MCF 10A (cell line): ENCODE measurements at regions not wholly inside any gene's neighbourhood (a gene's known extent, or its start where the extent isn't known, plus 50 kb on each side); places are given as distances from the start of the nearest gene placed in this dataset.

Source experiments
- BruUV-seq: library from RNA; stranded (reverse); fragments of 400-500 nt; replicated peaks from 2 replicates; lab custom pipeline; 2021; lab: Mats Ljungman, UMichigan
- CTCF ChIA-PET: fragments of 300-600 bp; sonication (Branson Sonifier 250); formaldehyde crosslinking; extraction: SDS; loops from one replicate; lab custom pipeline; 2021; ENCODE audit warnings: antibody characterized with exemption, inconsistent platforms; lab: Yijun Ruan, JAX
- POLR2A ChIA-PET: fragments of 300-600, 350-650 bp; sonication (Branson Sonifier 250); formaldehyde crosslinking; extraction: SDS; loops from one replicate; lab custom pipeline; 2020; ENCODE audit warnings: antibody characterized with exemption, inconsistent platforms; lab: Yijun Ruan, JAX
- DNase-seq: peaks from one replicate; pipeline ENCODE4 v3.0.0-alpha.2; 2018; ENCODE audit not compliant: unreplicated experiment
- H3K27ac Mint-ChIP-seq: one replicate; pipeline ENCODE4 v1.8.0; 2022; ENCODE audit warnings: mild to moderate bottlenecking, low read depth, mixed read lengths; ENCODE audit not compliant: unreplicated experiment
- H3K27me3 Mint-ChIP-seq: one replicate; pipeline ENCODE4 v1.8.0; 2022; ENCODE audit warnings: mixed read lengths; ENCODE audit not compliant: insufficient read depth, unreplicated experiment
- H3K36me3 Mint-ChIP-seq: one replicate; pipeline ENCODE4 v1.8.0; 2022; ENCODE audit warnings: mild to moderate bottlenecking, moderate library complexity, mixed read lengths; ENCODE audit not compliant: insufficient read depth, unreplicated experiment
- H3K4me1 Mint-ChIP-seq: one replicate; pipeline ENCODE4 v1.8.0; 2022; ENCODE audit warnings: mixed read lengths; ENCODE audit not compliant: insufficient read depth, unreplicated experiment
- H3K4me3 Mint-ChIP-seq: one replicate; pipeline ENCODE4 v1.8.0; 2022; ENCODE audit warnings: mild to moderate bottlenecking, moderate library complexity, mixed read lengths; ENCODE audit not compliant: unreplicated experiment
- H3K9me3 Mint-ChIP-seq: one replicate; pipeline ENCODE4 v1.8.0; 2022; ENCODE audit warnings: mixed read lengths; ENCODE audit not compliant: unreplicated experiment
- CTCF ChIP-seq: fragments of 200-600 bp; IDR thresholded peaks from one replicate; pipeline ENCODE4 v1.8.0; 2022; ENCODE audit warnings: antibody characterized with exemption, mild to moderate bottlenecking; ENCODE audit not compliant: unreplicated experiment
- intact Hi-C: fragments of 100-400 bp; cut with micrococcal nuclease; formaldehyde crosslinking; loops from 2 replicates; pipeline ENCODE4 v1.14.1; 2022

DNA sequence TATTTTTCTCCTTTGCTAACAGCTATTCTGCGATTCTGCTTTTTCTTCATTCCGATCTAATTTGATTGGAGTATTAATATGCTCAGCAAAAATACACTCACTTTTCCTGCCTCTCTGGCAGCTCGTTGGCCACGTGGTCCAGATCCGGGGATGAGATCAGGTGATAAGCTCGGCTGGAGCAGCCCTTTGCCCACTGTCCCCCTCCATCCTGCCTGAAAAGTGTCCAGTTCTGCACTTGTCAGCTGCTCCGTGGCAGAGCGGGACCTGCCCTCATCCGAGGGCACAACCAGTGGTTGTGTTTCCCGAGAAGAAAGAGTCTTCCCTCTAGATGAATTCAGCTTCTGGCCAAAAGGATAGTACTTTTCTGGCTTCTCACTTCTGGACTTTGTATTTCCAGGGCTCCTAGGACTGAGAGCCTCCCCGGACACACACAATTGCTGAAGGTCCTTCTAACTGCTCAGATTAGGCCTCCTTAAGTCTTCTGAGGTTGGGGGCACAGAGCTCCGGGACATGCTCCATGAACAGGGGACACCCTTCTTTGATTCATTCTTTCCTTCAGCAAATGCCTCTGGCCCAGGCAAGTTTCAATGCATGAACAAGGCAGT is 103.9 kb upstream of the ALDH1A3 start:
- Mint-ChIP-seq H3K27ac (no peak overlapping the region), H3K27me3 (no peaks in the 10 kb centered on the region), H3K36me3 (no peaks in the 10 kb centered on the region), H3K4me1 (no peaks in the 10 kb centered on the region), H3K9me3 (no peaks in the 10 kb centered on the region), H3K4me3 (no peak overlapping the region)
- TF ChIP-seq CTCF, result no peak
- ChIA-PET CTCF (no interaction called here), POLR2A (interaction anchor here (0.7 kb wide), 1 partner anchor 9 kb away, joined by 3 read pairs; no protein-coding TSS in a partner anchor)
- BruUV-seq, result no TSS peak
- DNase-seq, result no peak
- intact Hi-C loops, result no loop called here

DNA sequence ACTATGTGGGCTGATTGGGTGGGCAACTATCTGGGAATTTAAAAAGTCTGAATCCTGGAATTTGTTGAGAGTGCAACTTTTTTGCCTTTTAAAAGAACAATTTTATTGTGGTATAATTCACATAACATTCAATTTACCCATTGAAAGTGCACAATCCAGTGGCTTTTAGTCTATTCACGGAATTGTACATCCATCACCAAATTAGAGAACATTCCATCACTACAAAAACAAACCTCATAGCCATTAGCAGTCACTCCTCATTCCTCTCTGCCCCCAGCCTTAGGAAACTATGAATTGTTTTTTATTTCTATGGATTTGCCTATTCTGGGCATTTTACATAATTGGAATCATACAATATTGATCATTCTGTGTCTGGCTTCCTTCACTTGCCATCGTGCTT is 101.8 kb upstream of the ALDH1A3 start:
- CTCF ChIA-PET, result no interaction called here
- no TSS peak for BruUV-seq
- intact Hi-C loops, result no loop called here
- Mint-ChIP-seq H3K27ac (no peak overlapping the region), H3K4me3 (no peak overlapping the region), H3K27me3 (no peaks in the 10 kb centered on the region), H3K36me3 (no peaks in the 10 kb centered on the region), H3K4me1 (no peaks in the 10 kb centered on the region), H3K9me3 (no peaks in the 10 kb centered on the region)
- POLR2A ChIA-PET, result no interaction called here
- TF ChIP-seq CTCF, result no peak
- DNase-seq, result no peak

GRCh38 chr15:100778831-100779288 is 100.8 kb upstream of the ALDH1A3 start:
- Mint-ChIP-seq H3K4me1 (no peaks in the 10 kb centered on the region), H3K27me3 (no peaks in the 10 kb centered on the region), H3K27ac (no peak overlapping the region), H3K9me3 (no peaks in the 10 kb centered on the region), H3K36me3 (no peaks in the 10 kb centered on the region), H3K4me3 (no peak overlapping the region)
- TF ChIP-seq CTCF, result no peak
- CTCF ChIA-PET, result no interaction called here
- BruUV-seq, result no TSS peak
- intact Hi-C loops, result no loop called here
- no peak for DNase-seq
- POLR2A ChIA-PET, result no interaction called here

DNA sequence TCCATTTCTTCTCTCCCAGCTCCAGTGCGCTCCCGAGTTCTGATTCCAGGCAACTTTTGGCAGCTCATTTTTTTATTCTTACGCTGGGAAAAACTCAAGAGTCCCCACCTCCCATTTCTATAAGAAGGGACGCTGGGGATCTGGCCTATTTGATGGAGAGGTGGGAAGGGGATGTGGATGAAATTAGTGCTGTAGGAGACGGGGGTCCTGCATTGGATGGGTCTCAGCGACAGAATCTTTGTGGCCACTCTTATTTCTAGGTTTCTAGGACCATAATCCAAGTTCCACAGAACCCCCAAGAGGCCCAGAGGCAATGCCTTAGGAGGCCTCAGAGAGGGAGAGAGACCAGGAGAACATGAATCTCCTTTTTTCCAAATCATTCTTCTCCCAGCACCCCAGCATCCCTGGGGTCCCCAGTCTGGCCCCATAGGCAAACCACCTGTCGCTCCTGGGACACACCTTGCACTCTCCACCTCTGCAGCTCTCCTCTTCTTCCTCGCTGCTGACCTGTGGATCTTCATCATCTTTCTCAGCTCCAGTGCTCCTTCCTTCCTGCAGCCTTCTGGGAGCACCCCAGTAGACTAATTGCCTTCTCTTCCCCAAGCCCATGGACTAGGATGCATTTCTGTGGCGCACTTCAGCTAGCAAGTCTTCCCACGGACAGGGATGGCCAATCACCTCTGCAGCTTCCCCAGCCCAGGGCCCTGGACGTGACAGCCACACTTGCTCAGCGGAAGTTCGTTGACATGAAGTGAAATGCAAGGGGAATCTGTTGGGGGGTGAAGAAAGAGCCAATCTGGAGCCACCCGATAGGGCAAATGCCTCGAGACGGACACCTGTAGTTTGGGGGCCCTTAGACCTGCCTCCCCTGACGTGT is 100.1 kb upstream of the ALDH1A3 start:
- Mint-ChIP-seq H3K36me3 (no peaks in the 10 kb centered on the region), H3K27ac (no peak overlapping the region), H3K4me3 (no peak overlapping the region), H3K4me1 (no peaks in the 10 kb centered on the region), H3K27me3 (no peaks in the 10 kb centered on the region), H3K9me3 (no peaks in the 10 kb centered on the region)
- ChIA-PET CTCF (interaction anchor here (0.6 to 0.7 kb wide), 2 partner anchors 14 to 83 kb away, joined by 3 to 4 read pairs; no protein-coding TSS in a partner anchor), POLR2A (no interaction called here)
- BruUV-seq, result no TSS peak
- no peak for TF ChIP-seq CTCF
- DNase-seq, result no peak
- intact Hi-C loops, result no loop called here
